ENCODE measurements at regions not wholly inside any gene's neighbourhood (a gene's known extent, or its start where the extent isn't known, plus 50 kb on each side); places are given as distances from the start of the nearest gene placed in this dataset.

DNA sequence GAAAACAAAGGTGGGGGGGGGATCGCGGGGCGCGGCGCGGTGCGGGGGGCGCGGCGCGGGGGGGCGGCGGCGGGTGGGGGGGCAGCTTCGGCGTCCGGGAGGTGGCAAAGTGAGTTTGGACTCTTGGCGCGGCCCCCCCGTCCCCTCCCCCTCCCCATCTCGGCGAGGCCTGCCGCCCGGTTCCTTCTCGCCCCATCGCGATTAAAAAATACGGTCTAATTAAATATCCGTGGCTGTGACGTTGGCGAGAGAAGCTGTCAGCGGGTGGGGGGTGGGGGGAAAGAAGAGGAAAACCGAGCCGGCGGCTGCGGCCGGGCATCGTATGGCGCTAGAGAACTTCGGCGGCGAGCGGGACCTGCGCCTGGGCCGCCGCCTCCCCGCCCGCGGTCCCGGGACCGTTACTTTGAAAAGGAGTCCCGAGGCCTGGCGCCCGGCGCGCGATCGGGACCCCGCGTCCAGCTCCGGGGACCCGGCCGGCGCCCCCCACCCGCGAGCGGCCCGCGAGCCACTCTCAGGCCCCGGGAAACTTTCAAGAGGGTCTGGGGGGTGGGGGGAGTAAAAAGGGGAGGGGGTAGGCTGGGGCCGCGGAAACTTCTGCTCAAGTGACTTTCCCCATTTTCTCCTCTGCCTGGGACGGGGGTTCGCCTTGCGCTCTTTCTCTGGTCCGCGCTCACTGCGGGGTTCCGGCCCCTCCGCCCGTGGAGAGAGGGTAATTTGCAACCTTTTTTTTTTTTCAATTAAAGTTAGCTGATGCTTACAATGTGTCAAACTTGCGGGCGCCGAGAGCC lies 146.3 kb upstream of the ZNF536 start:
- Histone ChIP-seq H3K4me2 (ENCODE audit: low read length) (no peak overlapping the region), H3K4me1 (ENCODE audit: insufficient read depth, low read length, severe bottlenecking) (no peaks in the 10 kb centered on the region), H3K9me3 (ENCODE audit: low read length) (no peaks in the 10 kb centered on the region), H3K27me3 (ENCODE audit: insufficient read depth, low read length) (0 out of 2 replicates have a peak, but pooled peaks cover 3% of the 10 kb centered on the region), H2AFZ (ENCODE audit: low read length) (no peak overlapping the region), H3F3A (ENCODE audit: insufficient read depth, low read length) (no peaks in the 10 kb centered on the region), H3K36me3 (ENCODE audit: insufficient read depth, low read length) (no peaks in the 10 kb centered on the region), H3K4me3 (ENCODE audit: low read depth, low read length, poor library complexity, severe bottlenecking) (no peak overlapping the region), H3K27ac (ENCODE audit: low read depth, low read length, poor library complexity, severe bottlenecking) (no peak overlapping the region), H3K9ac (ENCODE audit: low read length) (no peak overlapping the region), H3K79me2 (ENCODE audit: insufficient read depth, low read length) (no peaks in the 10 kb centered on the region), H3K9me2 (ENCODE audit: low read depth, low read length) (no peaks in the 10 kb centered on the region), H4K20me1 (ENCODE audit: insufficient read depth, low read length) (no peaks in the 10 kb centered on the region)
- TF ChIP-seq, protein P1, sequence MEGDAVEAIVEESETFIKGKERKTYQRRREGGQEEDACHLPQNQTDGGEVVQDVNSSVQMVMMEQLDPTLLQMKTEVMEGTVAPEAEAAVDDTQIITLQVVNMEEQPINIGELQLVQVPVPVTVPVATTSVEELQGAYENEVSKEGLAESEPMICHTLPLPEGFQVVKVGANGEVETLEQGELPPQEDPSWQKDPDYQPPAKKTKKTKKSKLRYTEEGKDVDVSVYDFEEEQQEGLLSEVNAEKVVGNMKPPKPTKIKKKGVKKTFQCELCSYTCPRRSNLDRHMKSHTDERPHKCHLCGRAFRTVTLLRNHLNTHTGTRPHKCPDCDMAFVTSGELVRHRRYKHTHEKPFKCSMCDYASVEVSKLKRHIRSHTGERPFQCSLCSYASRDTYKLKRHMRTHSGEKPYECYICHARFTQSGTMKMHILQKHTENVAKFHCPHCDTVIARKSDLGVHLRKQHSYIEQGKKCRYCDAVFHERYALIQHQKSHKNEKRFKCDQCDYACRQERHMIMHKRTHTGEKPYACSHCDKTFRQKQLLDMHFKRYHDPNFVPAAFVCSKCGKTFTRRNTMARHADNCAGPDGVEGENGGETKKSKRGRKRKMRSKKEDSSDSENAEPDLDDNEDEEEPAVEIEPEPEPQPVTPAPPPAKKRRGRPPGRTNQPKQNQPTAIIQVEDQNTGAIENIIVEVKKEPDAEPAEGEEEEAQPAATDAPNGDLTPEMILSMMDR (IDR thresholded peaks at IDR 0.05; ENCODE audit: low read length) = no peak
- no peak for TF ChIP-seq EZH2 (IDR thresholded peaks at IDR 0.05; ENCODE audit: borderline replicate concordance, low read length)

DNA sequence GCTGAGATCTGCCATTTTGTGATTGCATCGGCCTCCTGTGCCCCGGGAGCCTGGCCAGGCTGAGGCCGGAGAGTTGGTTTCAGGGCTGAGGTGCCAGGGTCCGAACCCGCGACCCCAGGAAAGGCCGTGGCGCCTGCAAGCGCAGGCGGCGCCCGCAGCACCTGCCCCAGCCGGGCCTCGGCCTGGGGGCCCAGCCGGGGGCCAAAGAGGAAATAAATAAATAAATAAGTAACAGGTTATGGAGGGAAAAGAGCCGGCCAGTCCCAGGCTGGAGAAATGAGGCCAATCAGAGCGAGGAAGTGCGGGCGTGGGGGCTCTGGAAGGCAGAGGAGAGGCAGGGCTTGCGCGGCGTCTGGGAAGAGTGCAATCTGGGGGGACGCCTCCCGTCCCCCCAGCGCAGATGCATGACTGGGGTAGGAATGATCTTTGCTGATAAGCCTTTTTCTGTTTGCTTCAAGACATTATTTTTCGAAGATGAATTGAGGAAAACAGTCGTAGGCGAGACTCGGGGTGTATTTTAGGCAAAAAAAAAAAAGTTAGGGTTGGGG lies 145.6 kb upstream of the ZNF536 start:
- Histone ChIP-seq H3K79me2 (ENCODE audit: insufficient read depth, low read length) (no peaks in the 10 kb centered on the region), H3K9me3 (ENCODE audit: low read length) (no peaks in the 10 kb centered on the region), H3K4me2 (ENCODE audit: low read length) (no peak overlapping the region), H3K36me3 (ENCODE audit: insufficient read depth, low read length) (no peaks in the 10 kb centered on the region), H3K4me3 (ENCODE audit: low read depth, low read length, poor library complexity, severe bottlenecking) (no peak overlapping the region), H2AFZ (ENCODE audit: low read length) (no peak overlapping the region), H3K4me1 (ENCODE audit: insufficient read depth, low read length, severe bottlenecking) (no peaks in the 10 kb centered on the region), H4K20me1 (ENCODE audit: insufficient read depth, low read length) (no peaks in the 10 kb centered on the region), H3K9ac (ENCODE audit: low read length) (no peak overlapping the region), H3K9me2 (ENCODE audit: low read depth, low read length) (no peaks in the 10 kb centered on the region), H3F3A (ENCODE audit: insufficient read depth, low read length) (no peaks in the 10 kb centered on the region), H3K27ac (ENCODE audit: low read depth, low read length, poor library complexity, severe bottlenecking) (no peak overlapping the region), H3K27me3 (ENCODE audit: insufficient read depth, low read length) (0 out of 2 replicates have a peak, but pooled peaks cover 3% of the 10 kb centered on the region)
- TF ChIP-seq EZH2 (IDR thresholded peaks at IDR 0.05; ENCODE audit: borderline replicate concordance, low read length) = no peak

GRCh38 chr19:30227012-30227621 lies 145.1 kb upstream of the ZNF536 start:
- no peaks in the 10 kb centered on the region for H3K9me3 ChIP-seq (ENCODE audit: low read length)
- H3F3A ChIP-seq (ENCODE audit: insufficient read depth, low read length) = no peaks in the 10 kb centered on the region
- 0 out of 2 replicates have a peak, but pooled peaks cover 3% of the 10 kb centered on the region for H3K27me3 ChIP-seq (ENCODE audit: insufficient read depth, low read length)
- no peak overlapping the region for H3K4me2 ChIP-seq (ENCODE audit: low read length)
- H4K20me1 ChIP-seq (ENCODE audit: insufficient read depth, low read length) = no peaks in the 10 kb centered on the region
- no peak overlapping the region for H2AFZ ChIP-seq (ENCODE audit: low read length)
- H3K36me3 ChIP-seq (ENCODE audit: insufficient read depth, low read length) = no peaks in the 10 kb centered on the region
- H3K4me1 ChIP-seq (ENCODE audit: insufficient read depth, low read length, severe bottlenecking) = no peaks in the 10 kb centered on the region
- no peak overlapping the region for H3K27ac ChIP-seq (ENCODE audit: low read depth, low read length, poor library complexity, severe bottlenecking)
- H3K9me2 ChIP-seq (ENCODE audit: low read depth, low read length) = no peaks in the 10 kb centered on the region
- H3K79me2 ChIP-seq (ENCODE audit: insufficient read depth, low read length) = no peaks in the 10 kb centered on the region
- no peak overlapping the region for H3K9ac ChIP-seq (ENCODE audit: low read length)
- no peak for TF ChIP-seq EZH2 (IDR thresholded peaks at IDR 0.05; ENCODE audit: borderline replicate concordance, low read length)
- no peak overlapping the region for H3K4me3 ChIP-seq (ENCODE audit: low read depth, low read length, poor library complexity, severe bottlenecking)

GRCh38 chr19:30227661-30228112 lies 144.5 kb upstream of the ZNF536 start:
- no peaks in the 10 kb centered on the region for H4K20me1 ChIP-seq (ENCODE audit: insufficient read depth, low read length)
- H3K27ac ChIP-seq (ENCODE audit: low read depth, low read length, poor library complexity, severe bottlenecking) = no peak overlapping the region
- H3K27me3 ChIP-seq (ENCODE audit: insufficient read depth, low read length) = 0 out of 2 replicates have a peak, but pooled peaks cover 3% of the 10 kb centered on the region
- no peak for TF ChIP-seq EZH2 (IDR thresholded peaks at IDR 0.05; ENCODE audit: borderline replicate concordance, low read length)
- no peaks in the 10 kb centered on the region for H3K79me2 ChIP-seq (ENCODE audit: insufficient read depth, low read length)
- no peak overlapping the region for H3K9ac ChIP-seq (ENCODE audit: low read length)
- no peaks in the 10 kb centered on the region for H3K36me3 ChIP-seq (ENCODE audit: insufficient read depth, low read length)
- H3K4me3 ChIP-seq (ENCODE audit: low read depth, low read length, poor library complexity, severe bottlenecking) = no peak overlapping the region
- H2AFZ ChIP-seq (ENCODE audit: low read length) = no peak overlapping the region
- H3K4me2 ChIP-seq (ENCODE audit: low read length) = no peak overlapping the region
- H3F3A ChIP-seq (ENCODE audit: insufficient read depth, low read length) = no peaks in the 10 kb centered on the region
- no peaks in the 10 kb centered on the region for H3K4me1 ChIP-seq (ENCODE audit: insufficient read depth, low read length, severe bottlenecking)
- no peaks in the 10 kb centered on the region for H3K9me3 ChIP-seq (ENCODE audit: low read length)
- H3K9me2 ChIP-seq (ENCODE audit: low read depth, low read length) = no peaks in the 10 kb centered on the region
